H1 (cell line): ENCODE measurements at regions not wholly inside any gene's neighbourhood (a gene's known extent, or its start where the extent isn't known, plus 50 kb on each side); places are given as distances from the start of the nearest gene placed in this dataset.

ENCODE experiments used
- CTCF ChIA-PET: fragments of 300-600 bp; sonication (Branson Sonifier 250); formaldehyde crosslinking; loops from one replicate; lab custom pipeline; 2021; ENCODE audit not compliant: partially characterized antibody; lab: Charles Lee
- POLR2A ChIA-PET: fragments of 300-600 bp; sonication (Branson Sonifier 250); formaldehyde crosslinking; loops from one replicate; lab custom pipeline; 2021; ENCODE audit warnings: inconsistent platforms; ENCODE audit not compliant: partially characterized antibody; lab: Charles Lee
- DNase-seq, 2 experiments: peaks; one replicate each; pipeline versions ENCODE4 v3.0.0 to v3.0.0-alpha.2; 2010 to 2022; ENCODE audit warnings: low spot score in 2 of 2, low read depth in 1 of 2, mixed read lengths in 1 of 2
- FAIRE-seq: peaks from 2 replicates; lab custom pipeline; 2011; peaks lifted over from hg19 to GRCh38; lab: Jason Lieb, UNC
- H2AFZ ChIP-seq: 2 replicates; pipeline ENCODE4 v1.8.1; 2012; ENCODE audit warnings: low read length, inconsistent platforms
- H2AK5ac ChIP-seq: 2 replicates; pipeline ENCODE4 v1.6.1; 2013; ENCODE audit warnings: low read depth, low read length
- H2BK120ac ChIP-seq: replicated peaks from 2 replicates; pipeline ENCODE3; 2013; ENCODE audit warnings: low read depth, low read length, inconsistent platforms
- H2BK12ac ChIP-seq: 2 replicates; pipeline ENCODE4 v1.6.1; 2013; ENCODE audit warnings: low read depth, low read length
- H2BK15ac ChIP-seq: 2 replicates; pipeline ENCODE4 v1.6.1; 2013; ENCODE audit warnings: low read length
- H2BK20ac ChIP-seq: 2 replicates; pipeline ENCODE4 v1.6.1; 2013; ENCODE audit warnings: low read length
- H2BK5ac ChIP-seq: 2 replicates; pipeline ENCODE4 v1.6.1; 2013; ENCODE audit warnings: low read depth, low read length
- H3K14ac ChIP-seq: 2 replicates; pipeline ENCODE4 v1.6.1; 2013; ENCODE audit warnings: inconsistent platforms; ENCODE audit not compliant: insufficient read length
- H3K18ac ChIP-seq: 2 replicates; pipeline ENCODE4 v1.6.1; 2013; ENCODE audit warnings: low read length; ENCODE audit errors: extremely low read depth
- H3K23ac ChIP-seq: 2 replicates; pipeline ENCODE4 v1.6.1; 2013; ENCODE audit warnings: inconsistent platforms; ENCODE audit not compliant: insufficient read length
- H3K23me2 ChIP-seq: 2 replicates; pipeline ENCODE4 v1.6.1; 2013; ENCODE audit warnings: low read depth, low read length
- H3K27ac ChIP-seq: 2 replicates; pipeline ENCODE4 v1.6.1; 2011; ENCODE audit warnings: low read depth, low read length, inconsistent platforms
- H3K27me3 ChIP-seq, 4 experiments: replicated peaks in 1 of 4; 1 replicate in 1 of 4; 2 replicates in 3 of 4; pipeline versions ENCODE4 v1.6.1 to v1.8.1; 2011 to 2013; ENCODE audit warnings: low read length in 3 of 4, mild to moderate bottlenecking in 3 of 4, inconsistent platforms in 2 of 4, mixed read lengths in 2 of 4, moderate library complexity in 1 of 4; ENCODE audit not compliant: control insufficient read depth in 3 of 4, insufficient read depth in 3 of 4; ENCODE audit errors: extremely low read depth in 1 of 4
- H3K36me3 ChIP-seq, 4 experiments: 2 replicates each; pipeline versions ENCODE4 v1.6.1 to v1.8.1; 2011 to 2013; ENCODE audit warnings: mild to moderate bottlenecking in 4 of 4, low read length in 3 of 4, moderate library complexity in 2 of 4, control low read depth in 1 of 4, inconsistent platforms in 1 of 4; ENCODE audit not compliant: insufficient read depth in 4 of 4, control insufficient read depth in 2 of 4
- H3K4ac ChIP-seq: replicated peaks from 2 replicates; pipeline ENCODE3; 2013; ENCODE audit warnings: low read length, low read depth, mixed read lengths, inconsistent platforms; ENCODE audit not compliant: insufficient read length
- H3K4me1 ChIP-seq, 4 experiments: replicated peaks in 1 of 4; 1 replicate in 1 of 4; 2 replicates in 3 of 4; pipeline versions ENCODE4 v1.6.1 to v1.8.1; 2011 to 2013; ENCODE audit warnings: low read length in 3 of 4, inconsistent platforms in 2 of 4, mixed read lengths in 1 of 4; ENCODE audit not compliant: insufficient read depth in 4 of 4, control insufficient read depth in 3 of 4
- H3K4me2 ChIP-seq, 2 experiments: 2 replicates each; pipeline versions ENCODE4 v1.6.1 to v1.8.1; 2011 to 2013; ENCODE audit warnings: low read depth in 2 of 2, low read length in 2 of 2, control low read depth in 1 of 2, inconsistent platforms in 1 of 2, mild to moderate bottlenecking in 1 of 2; ENCODE audit not compliant: insufficient read depth in 1 of 2
- H3K4me3 ChIP-seq, 4 experiments: fragments of 200-600, 300-600 bp in 1 of 4; sonication (generic), shearing (Covaris generic), sonication (Bioruptor Twin) in 1 of 4; 2 replicates each; pipeline versions ENCODE4 v1.5.1 to v1.8.1; 2011 to 2016; ENCODE audit warnings: low read length in 4 of 4, low read depth in 3 of 4, control low read depth in 2 of 4, inconsistent platforms in 2 of 4, mild to moderate bottlenecking in 2 of 4, mixed read lengths in 1 of 4, moderate library complexity in 1 of 4; ENCODE audit not compliant: insufficient read depth in 2 of 4; ENCODE audit errors: extremely low read depth in 1 of 4
- H3K56ac ChIP-seq: replicated peaks from 2 replicates; pipeline ENCODE3; 2013; ENCODE audit warnings: low read depth, mild to moderate bottlenecking, mixed read lengths, low read length, inconsistent platforms; ENCODE audit not compliant: insufficient read length
- H3K79me1 ChIP-seq: 2 replicates; pipeline ENCODE4 v1.6.1; 2013; ENCODE audit warnings: low read depth, low read length, control low read depth
- H3K79me2 ChIP-seq, 2 experiments: 2 replicates each; pipeline versions ENCODE4 v1.6.1 to v1.8.1; 2012 to 2013; ENCODE audit warnings: low read length in 2 of 2, mild to moderate bottlenecking in 2 of 2, inconsistent platforms in 1 of 2; ENCODE audit not compliant: insufficient read depth in 2 of 2, control insufficient read depth in 1 of 2
- H3K9ac ChIP-seq, 4 experiments: replicated peaks in 1 of 4; 1 replicate in 1 of 4; 2 replicates in 3 of 4; pipeline versions ENCODE4 v1.6.1 to v1.8.1; 2011 to 2013; ENCODE audit warnings: low read depth in 3 of 4, low read length in 3 of 4, control low read depth in 2 of 4, mild to moderate bottlenecking in 2 of 4, moderate library complexity in 2 of 4, inconsistent platforms in 1 of 4; ENCODE audit errors: extremely low read depth in 1 of 4
- H3K9me3 ChIP-seq, 2 experiments: 2 replicates each; pipeline versions ENCODE4 v1.6.1 to v1.8.1; 2012 to 2013; ENCODE audit warnings: mild to moderate bottlenecking in 2 of 2, moderate library complexity in 2 of 2, control low read depth in 1 of 2, inconsistent platforms in 1 of 2, low read depth in 1 of 2, low read length in 1 of 2, mixed read lengths in 1 of 2; ENCODE audit not compliant: insufficient read depth in 2 of 2
- H4K20me1 ChIP-seq, 2 experiments: replicated peaks in 1 of 2; 2 replicates each; pipeline versions ENCODE3 to v1.8.1; 2011 to 2013; ENCODE audit warnings: inconsistent platforms in 2 of 2, low read length in 2 of 2, mild to moderate bottlenecking in 1 of 2; ENCODE audit not compliant: insufficient read depth in 2 of 2, control insufficient read depth in 1 of 2
- H4K5ac ChIP-seq: 2 replicates; pipeline ENCODE4 v1.6.1; 2013; ENCODE audit warnings: low read length, low read depth, mixed read lengths, inconsistent platforms; ENCODE audit not compliant: insufficient read length
- H4K8ac ChIP-seq: 2 replicates; pipeline ENCODE4 v1.8.0; 2013; ENCODE audit warnings: mild to moderate bottlenecking, moderate library complexity, low read length, inconsistent platforms; ENCODE audit not compliant: insufficient read depth; ENCODE audit errors: extremely low read depth
- H4K91ac ChIP-seq: replicated peaks from 2 replicates; pipeline ENCODE3; 2013; ENCODE audit warnings: low read length, mixed read lengths, inconsistent platforms; ENCODE audit not compliant: insufficient read length
- ATF2 ChIP-seq: IDR thresholded peaks from 2 replicates; pipeline ENCODE4 v1.6.1; 2012; ENCODE audit warnings: low read length, inconsistent platforms
- CBX5 ChIP-seq: fragments of 300-800, 300-1000 bp; sonication (generic); IDR thresholded peaks from 2 replicates; pipeline ENCODE4 v1.7.1; 2016; ENCODE audit warnings: antibody characterized with exemption, low read length, low read depth
- CHD2 ChIP-seq: IDR thresholded peaks from 2 replicates; pipeline ENCODE4 v1.6.1; 2012; ENCODE audit warnings: low read length, improper control_type of control experiment
- EGR1 ChIP-seq: IDR thresholded peaks from 2 replicates; pipeline ENCODE4 v1.6.1; 2011; ENCODE audit warnings: low read depth, low read length, borderline replicate concordance
- GABPA ChIP-seq: IDR thresholded peaks from 2 replicates; pipeline ENCODE4 v1.6.1; 2011; ENCODE audit warnings: mild to moderate bottlenecking, low read length, moderate library complexity, borderline replicate concordance; ENCODE audit not compliant: insufficient read depth
- KDM4A ChIP-seq: IDR thresholded peaks from one replicate; pipeline ENCODE4 v1.7.1; 2012; ENCODE audit warnings: low read depth, mild to moderate bottlenecking, moderate library complexity, low read length, inconsistent platforms; ENCODE audit not compliant: severe bottlenecking
- NRF1 ChIP-seq: IDR thresholded peaks from 2 replicates; pipeline ENCODE4 v1.6.1; 2011; ENCODE audit warnings: mild to moderate bottlenecking, low read depth, low read length, improper control_type of control experiment
- PHF8 ChIP-seq: fragments of 200-600 bp; sonication (generic); conservative IDR thresholded peaks from 2 replicates; pipeline ENCODE4 v1.7.1; 2012; ENCODE audit warnings: low read depth, mild to moderate bottlenecking, inconsistent platforms, low read length, moderate library complexity
- POLR2AphosphoS5 ChIP-seq: IDR thresholded peaks from 2 replicates; pipeline ENCODE4 v1.6.1; 2011; ENCODE audit warnings: low read depth, low read length
- RFX5 ChIP-seq: IDR thresholded peaks from 2 replicates; pipeline ENCODE4 v1.6.1; 2011; ENCODE audit warnings: low read depth, low read length, improper control_type of control experiment, borderline replicate concordance
- SIN3A ChIP-seq, 2 experiments: IDR thresholded peaks in 1 of 2; conservative IDR thresholded peaks in 1 of 2; 2 replicates each; pipeline ENCODE4 v1.6.1; 2011 to 2012; ENCODE audit warnings: low read length in 2 of 2, improper control_type of control experiment in 1 of 2, low read depth in 1 of 2, mild to moderate bottlenecking in 1 of 2
- TAF7 ChIP-seq: optimal IDR thresholded peaks from 2 replicates; pipeline ENCODE3; 2011; ENCODE audit warnings: low read depth, mild to moderate bottlenecking, inconsistent platforms, low read length, moderate library complexity, borderline replicate concordance
- YY1 ChIP-seq: IDR thresholded peaks from 2 replicates; pipeline ENCODE4 v1.6.1; 2011; ENCODE audit warnings: low read depth, mild to moderate bottlenecking, low read length
- WGBS, 2 experiments: shearing (Covaris generic) in 1 of 2; methylation state at CpG; one replicate each; pipeline versions ENCODE4 v1.1.6 to v1.1.7; 2013 to 2015; ENCODE audit warnings: low lambda C conversion rate in 2 of 2, mixed read lengths in 2 of 2, inconsistent platforms in 1 of 2, low coverage in 1 of 2, missing lambda C conversion rate in 1 of 2; ENCODE audit not compliant: insufficient replicate concordance in 2 of 2, insufficient coverage in 1 of 2, insufficient read length in 1 of 2; ENCODE audit errors: extremely low coverage in 1 of 2, missing lambda C conversion rate in 1 of 2; 5-methylcytosine and 5-hydroxymethylcytosine counted together

- POLR2A ChIA-PET = no interaction called here
- TF ChIP-seq YY1 = no peak
- no peak for TF ChIP-seq KDM4A
- no peak for TF ChIP-seq CHD2
- no peak for TF ChIP-seq SIN3A (conservative IDR thresholded peaks at IDR 0.05 in 1 of 2, IDR thresholded peaks at IDR 0.05 in 1 of 2; ENCODE audit: low read depth in 1 of 2, low read length in 2 of 2)
- no peak for TF ChIP-seq GABPA
- no peak for TF ChIP-seq PHF8
- no peak for TF ChIP-seq EGR1
- TF ChIP-seq NRF1 = no peak
- TF ChIP-seq ATF2 = no peak
- no peak for TF ChIP-seq RFX5
- TF ChIP-seq TAF7 = no peak
- no peak for TF ChIP-seq CBX5
- TF ChIP-seq POLR2AphosphoS5 = no peak
Observed at GRCh38 chr11:70547386-70547785, 149.1 kb downstream of the CTTN start.

More at GRCh38 chr11:70547386-70547785, 149.1 kb downstream of the CTTN start:
- peaks cover 0 to 25% (median 18%) of the 10 kb centered on the region in 4 experiments; a peak in 6 of 7 replicates for H3K4me1 ChIP-seq
- no peak overlapping the region for H4K8ac ChIP-seq
- H3K4me3 ChIP-seq = no peak overlapping the region
- CTCF ChIA-PET = interaction anchor here (0.8 to 2.3 kb wide), 7 partner anchors 8 to 209 kb away, joined by 3 to 11 read pairs (median 5); no protein-coding TSS in a partner anchor
- peaks cover 6% of the 10 kb centered on the region; the same call in 1 of the 2 replicates for H3K79me1 ChIP-seq
- H2BK20ac ChIP-seq = no peak overlapping the region
- FAIRE-seq = no peak
- H2BK12ac ChIP-seq = no peak overlapping the region
- H2BK15ac ChIP-seq = no peak overlapping the region
- no peak overlapping the region for H3K18ac ChIP-seq
- no peaks in the 10 kb centered on the region for H3K23me2 ChIP-seq
- no peak overlapping the region for H2AK5ac ChIP-seq
- H3K4me2 ChIP-seq = no peak overlapping the region
- WGBS, 2 experiments = 93% methylated on average over 7 of the region's 7 CpGs; no CpG with 5 or more reads in 1 of the 2 experiments
- 0 out of 2 replicates have a peak overlapping the region, but pooled peaks have one; percentile 16 for H2BK5ac ChIP-seq
- H2BK120ac ChIP-seq = no peak overlapping the region
- no peaks in the 10 kb centered on the region; a peak in 1 of 4 replicates for H3K9me3 ChIP-seq
- H3K36me3 ChIP-seq = no peaks in the 10 kb centered on the region; a peak in 1 of 8 replicates
- H4K20me1 ChIP-seq = peaks cover 2 to 5% of the 10 kb centered on the region in 2 experiments
- no peak overlapping the region for H3K4ac ChIP-seq
- no peaks in the 10 kb centered on the region for H3K79me2 ChIP-seq
- no peak overlapping the region for H3K9ac ChIP-seq
- no peak overlapping the region for H4K91ac ChIP-seq
- no peak for DNase-seq
- H2AFZ ChIP-seq = no peak overlapping the region
- H3K14ac ChIP-seq = no peak overlapping the region
- no peak overlapping the region for H4K5ac ChIP-seq
- no peaks in the 10 kb centered on the region for H3K27me3 ChIP-seq
- no peak overlapping the region for H3K56ac ChIP-seq
- no peak overlapping the region for H3K27ac ChIP-seq
- no peak overlapping the region for H3K23ac ChIP-seq
